ENCODE measurements at regions not wholly inside any gene's neighbourhood (a gene's known extent, or its start where the extent isn't known, plus 50 kb on each side); places are given as distances from the start of the nearest gene placed in this dataset.
"Not testable (repeated sequence)": the region's sequence is repeated elsewhere in the genome, so short reads cannot be mapped to it uniquely, and the experiment has no call there.

DNA sequence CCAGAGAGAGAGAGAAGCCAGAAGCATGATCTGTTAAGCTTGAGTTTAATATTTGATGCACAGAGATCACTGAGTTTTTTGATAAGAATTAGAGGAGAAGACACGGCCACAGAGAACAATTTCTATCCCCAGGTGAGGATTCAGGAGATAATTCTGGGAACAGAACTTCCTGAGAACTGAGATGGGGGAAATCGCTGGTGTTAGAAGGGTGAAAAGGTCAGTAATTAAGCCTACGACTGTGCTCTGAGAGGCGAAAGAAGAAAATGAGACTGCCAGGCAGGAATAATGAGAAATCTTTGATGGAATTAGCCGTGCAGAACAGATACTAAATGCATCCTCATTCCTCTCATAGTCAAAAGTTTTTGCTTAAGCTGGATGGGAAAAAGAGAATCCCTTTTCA is 61.9 kb upstream of the EEF2KMT start:
- H3K36me3 ChIP-seq; H3K27me3 ChIP-seq; H3K27ac ChIP-seq; H3K9me3 ChIP-seq; H3K4me3 ChIP-seq (ENCODE audit: low read depth in 1 of 2, low read length in 1 of 2); H3K4me1 ChIP-seq (ENCODE audit: control insufficient read depth in 1 of 2, insufficient read depth in 1 of 2, low read depth in 1 of 2, low read length in 1 of 2): not testable (repeated sequence)

- Histone ChIP-seq H3K27ac (no peak overlapping the region), H3K36me3 (no peaks in the 10 kb centered on the region), H3K9me3 (no peaks in the 10 kb centered on the region), H3K4me1 (ENCODE audit: control insufficient read depth in 1 of 2, insufficient read depth in 1 of 2, low read depth in 1 of 2, low read length in 1 of 2) (no peaks in the 10 kb centered on the region), H3K27me3 (no peaks in the 10 kb centered on the region), H3K4me3 (ENCODE audit: low read depth in 1 of 2, low read length in 1 of 2) (no peak overlapping the region)
- TF ChIP-seq, protein P1, sequence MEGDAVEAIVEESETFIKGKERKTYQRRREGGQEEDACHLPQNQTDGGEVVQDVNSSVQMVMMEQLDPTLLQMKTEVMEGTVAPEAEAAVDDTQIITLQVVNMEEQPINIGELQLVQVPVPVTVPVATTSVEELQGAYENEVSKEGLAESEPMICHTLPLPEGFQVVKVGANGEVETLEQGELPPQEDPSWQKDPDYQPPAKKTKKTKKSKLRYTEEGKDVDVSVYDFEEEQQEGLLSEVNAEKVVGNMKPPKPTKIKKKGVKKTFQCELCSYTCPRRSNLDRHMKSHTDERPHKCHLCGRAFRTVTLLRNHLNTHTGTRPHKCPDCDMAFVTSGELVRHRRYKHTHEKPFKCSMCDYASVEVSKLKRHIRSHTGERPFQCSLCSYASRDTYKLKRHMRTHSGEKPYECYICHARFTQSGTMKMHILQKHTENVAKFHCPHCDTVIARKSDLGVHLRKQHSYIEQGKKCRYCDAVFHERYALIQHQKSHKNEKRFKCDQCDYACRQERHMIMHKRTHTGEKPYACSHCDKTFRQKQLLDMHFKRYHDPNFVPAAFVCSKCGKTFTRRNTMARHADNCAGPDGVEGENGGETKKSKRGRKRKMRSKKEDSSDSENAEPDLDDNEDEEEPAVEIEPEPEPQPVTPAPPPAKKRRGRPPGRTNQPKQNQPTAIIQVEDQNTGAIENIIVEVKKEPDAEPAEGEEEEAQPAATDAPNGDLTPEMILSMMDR (IDR thresholded peaks at IDR 0.05): no peak
Measured at GRCh38 chr16:5158494-5158893, 60.9 kb upstream of the EEF2KMT start.

DNA sequence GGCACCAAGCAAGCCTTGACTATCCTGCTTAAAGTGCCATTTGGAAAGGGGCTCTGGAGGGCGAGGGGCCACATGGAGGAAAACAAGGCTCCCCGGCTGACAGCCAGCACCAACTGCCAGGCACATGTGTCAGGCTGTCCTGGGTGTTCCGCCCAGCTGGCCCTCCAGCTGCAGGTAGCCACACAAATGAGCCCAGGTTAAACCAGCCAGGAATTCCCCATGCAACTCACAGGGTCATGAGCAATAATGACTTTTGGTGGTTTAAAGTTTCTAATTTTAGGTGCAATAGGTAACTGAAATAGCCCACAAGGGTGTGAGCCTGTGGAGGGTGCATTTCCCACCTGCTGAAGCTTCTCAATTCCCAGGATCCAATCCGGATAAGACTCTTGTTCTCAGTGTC is 58.9 kb upstream of the EEF2KMT start:
- not testable (repeated sequence) for H3K4me1 ChIP-seq (ENCODE audit: control insufficient read depth in 1 of 2, insufficient read depth in 1 of 2, low read depth in 1 of 2, low read length in 1 of 2); H3K27me3 ChIP-seq; H3K36me3 ChIP-seq; H3K9me3 ChIP-seq; H3K27ac ChIP-seq; H3K4me3 ChIP-seq (ENCODE audit: low read depth in 1 of 2, low read length in 1 of 2)

DNA sequence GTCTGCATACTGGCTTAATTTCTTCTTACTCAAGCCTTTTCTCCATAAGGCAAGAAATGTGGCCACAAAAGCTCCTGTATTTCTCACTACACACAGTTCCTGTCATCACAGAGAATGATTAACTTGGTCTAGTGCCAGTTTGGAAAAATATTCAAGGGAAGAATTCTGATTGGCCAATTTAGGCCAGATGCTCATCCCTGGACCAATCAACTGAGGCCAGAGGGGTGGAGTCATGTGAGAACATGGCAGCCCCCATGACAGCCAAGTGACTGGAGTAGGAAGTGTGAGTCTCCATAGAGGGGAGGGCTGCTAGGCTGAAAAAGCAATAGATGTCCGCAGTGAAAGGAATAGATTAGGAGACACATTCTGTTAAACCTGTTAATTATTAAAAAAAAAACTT is 56.4 kb upstream of the EEF2KMT start:
- not testable (repeated sequence) for H3K27ac ChIP-seq; H3K4me3 ChIP-seq (ENCODE audit: low read depth in 1 of 2, low read length in 1 of 2); H3K4me1 ChIP-seq (ENCODE audit: control insufficient read depth in 1 of 2, insufficient read depth in 1 of 2, low read depth in 1 of 2, low read length in 1 of 2); H3K9me3 ChIP-seq; H3K36me3 ChIP-seq; H3K27me3 ChIP-seq

GRCh38 chr16:5151409-5151808 is 53.8 kb upstream of the EEF2KMT start:
- H3K27ac ChIP-seq; H3K36me3 ChIP-seq; H3K27me3 ChIP-seq; H3K4me1 ChIP-seq (ENCODE audit: control insufficient read depth in 1 of 2, insufficient read depth in 1 of 2, low read depth in 1 of 2, low read length in 1 of 2); H3K9me3 ChIP-seq; H3K4me3 ChIP-seq (ENCODE audit: low read depth in 1 of 2, low read length in 1 of 2): not testable (repeated sequence)

Data from neutrophil (primary cell).